DMS79 (cell line): ENCODE measurements at regions not wholly inside any gene's neighbourhood (a gene's known extent, or its start where the extent isn't known, plus 50 kb on each side); places are given as distances from the start of the nearest gene placed in this dataset.

ENCODE experiments used
- DNase-seq: peaks from one replicate; lab custom pipeline; 2025; lab: John Stamatoyannopoulos, UW

GRCh38 chr14:97395068-97395467 lies 597.9 kb downstream of the VRK1 start:
- no peak for DNase-seq

GRCh38 chr14:97401714-97402113 lies 604.5 kb downstream of the VRK1 start:
- DNase-seq: no peak

- no peak for DNase-seq
Measured at GRCh38 chr14:97402279-97402678, 605.1 kb downstream of the VRK1 start.

GRCh38 chr14:97407701-97408407 lies 610.7 kb downstream of the VRK1 start:
- DNase-seq: no peak

GRCh38 chr14:97408503-97408902 lies 611.3 kb downstream of the VRK1 start:
- DNase-seq: no peak

GRCh38 chr14:97408937-97409815 lies 612.0 kb downstream of the VRK1 start:
- DNase-seq: no peak

- no peak for DNase-seq
Measured at GRCh38 chr14:97410667-97411620, 613.8 kb downstream of the VRK1 start.

GRCh38 chr14:97411938-97412612 lies 614.9 kb downstream of the VRK1 start:
- DNase-seq: no peak

- no peak for DNase-seq
Measured at GRCh38 chr14:97413022-97413539, 615.9 kb downstream of the VRK1 start.

GRCh38 chr14:97413966-97414717 lies 617.0 kb downstream of the VRK1 start:
- no peak for DNase-seq

- DNase-seq: no peak
Measured at GRCh38 chr14:97414718-97415098, 617.5 kb downstream of the VRK1 start.

GRCh38 chr14:97415907-97416306 lies 618.7 kb downstream of the VRK1 start:
- DNase-seq: no peak

GRCh38 chr14:97416550-97416949 lies 619.4 kb downstream of the VRK1 start:
- no peak for DNase-seq

- DNase-seq: no peak
Measured at GRCh38 chr14:97417331-97417730, 620.1 kb downstream of the VRK1 start.

- no peak for DNase-seq
Measured at GRCh38 chr14:97420211-97420610, 623.0 kb downstream of the VRK1 start.

- DNase-seq: no peak
Measured at GRCh38 chr14:97426776-97427175, 629.6 kb downstream of the VRK1 start.

- DNase-seq: no peak
Measured at GRCh38 chr14:97428808-97429440, 631.7 kb downstream of the VRK1 start.

- DNase-seq: no peak
Measured at GRCh38 chr14:97432586-97432985, 635.4 kb downstream of the VRK1 start.

- DNase-seq: no peak
Measured at GRCh38 chr14:97441740-97442362, 644.7 kb downstream of the VRK1 start.

GRCh38 chr14:97442363-97442762 lies 645.2 kb downstream of the VRK1 start:
- no peak for DNase-seq
